Ammon's horn (tissue), 1 donor: ENCODE measurements at regions not wholly inside any gene's neighbourhood (a gene's known extent, or its start where the extent isn't known, plus 50 kb on each side); places are given as distances from the start of the nearest gene placed in this dataset.

Experiments
- DNase-seq: peaks from one replicate; pipeline ENCODE4 v3.0.0-alpha.2; 2016; ENCODE audit warnings: low spot score

- DNase-seq, result no peak
These were observed 120.7 kb downstream of the TBXT start for GRCh38 chr6:166046982-166047381.

- no peak for DNase-seq
These were observed 121.4 kb downstream of the TBXT start for GRCh38 chr6:166046226-166046625.

- no peak for DNase-seq
These were observed 121.8 kb downstream of the TBXT start for GRCh38 chr6:166045860-166046200.

- no peak for DNase-seq
These were observed 122.3 kb downstream of the TBXT start for GRCh38 chr6:166045173-166045859.

DNA sequence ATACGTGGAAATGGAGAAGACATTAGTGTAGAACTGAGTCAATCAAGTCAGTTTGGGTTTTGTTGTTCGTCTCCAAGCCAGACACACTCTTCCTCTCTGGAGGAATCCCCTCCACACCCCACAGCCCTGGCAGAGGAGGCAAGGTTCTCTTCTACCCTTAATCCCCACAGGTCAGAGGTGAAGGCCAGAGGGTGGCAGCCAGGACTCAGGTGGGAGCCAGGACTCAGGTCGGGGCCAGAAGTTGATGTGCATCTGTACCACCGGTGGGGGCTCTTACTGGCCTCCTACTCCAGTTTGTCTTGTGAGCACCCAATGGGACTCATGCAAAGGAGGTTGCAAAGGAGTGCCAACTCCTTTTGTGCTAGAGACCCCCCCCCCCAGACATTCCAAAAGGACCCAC is 126.4 kb downstream of the TBXT start:
- DNase-seq, result no peak

GRCh38 chr6:166040292-166040691 is 127.4 kb downstream of the TBXT start:
- no peak for DNase-seq

GRCh38 chr6:166036316-166037095 is 131.1 kb downstream of the TBXT start:
- DNase-seq, result no peak

- no peak for DNase-seq
These were observed 135.1 kb downstream of the TBXT start for GRCh38 chr6:166032366-166033200.

DNA sequence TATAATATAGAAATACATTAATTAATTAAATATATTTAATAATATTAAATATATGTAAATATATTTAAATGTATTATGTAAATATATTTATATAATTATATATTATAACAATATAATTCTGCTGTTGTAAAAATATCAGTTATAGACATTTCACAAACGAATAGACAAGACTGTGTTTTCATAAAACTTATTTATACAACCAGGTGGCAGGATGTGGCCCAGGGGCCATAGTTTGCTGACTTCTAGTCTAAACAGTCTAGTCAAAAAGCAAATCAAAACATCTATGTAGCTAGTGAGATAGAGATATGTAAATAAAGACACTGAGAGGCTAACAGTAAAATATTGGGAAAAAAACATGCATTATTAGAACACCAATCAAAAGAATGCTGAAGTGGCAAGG is 136.4 kb downstream of the TBXT start:
- DNase-seq, result no peak

DNA sequence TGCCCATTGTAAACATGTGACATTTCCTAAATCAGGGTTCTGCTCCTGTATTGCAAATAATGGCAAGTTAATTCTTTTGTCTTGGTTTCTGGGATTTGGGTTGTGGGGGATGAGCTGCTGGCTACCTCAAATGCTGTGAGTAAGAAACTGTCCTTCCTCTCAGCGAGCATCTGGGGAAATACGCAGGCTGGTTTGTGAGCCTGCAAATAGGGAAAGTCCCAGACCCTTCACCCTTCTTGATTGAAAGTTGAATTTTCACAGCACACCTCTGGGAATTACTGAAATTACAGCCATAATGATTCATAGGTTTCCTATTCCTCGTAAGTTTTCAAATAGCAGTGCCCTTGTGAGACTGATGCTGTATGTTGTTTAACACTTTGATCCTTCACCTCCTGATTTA is 138.1 kb downstream of the TBXT start:
- DNase-seq, result no peak

DNA sequence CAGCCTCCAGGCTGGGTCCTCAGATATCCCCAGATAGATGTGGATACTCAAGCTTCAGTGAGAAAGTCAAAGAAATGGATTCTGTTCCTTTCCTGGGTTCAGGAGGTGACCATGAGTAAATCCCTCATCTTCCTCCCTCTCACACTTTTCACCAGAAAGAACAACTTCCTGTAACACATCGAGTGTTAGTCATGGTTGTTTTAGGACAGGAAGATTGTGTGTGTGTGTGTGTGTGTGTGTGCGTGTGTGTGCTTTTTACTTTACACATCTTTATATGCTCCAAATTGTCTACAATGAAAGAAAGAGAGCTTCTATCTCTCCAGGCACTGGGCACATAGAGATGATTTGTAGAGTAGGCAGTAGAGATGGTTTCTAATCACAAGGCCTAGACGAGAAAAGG is 139.9 kb downstream of the TBXT start:
- DNase-seq, result no peak

DNA sequence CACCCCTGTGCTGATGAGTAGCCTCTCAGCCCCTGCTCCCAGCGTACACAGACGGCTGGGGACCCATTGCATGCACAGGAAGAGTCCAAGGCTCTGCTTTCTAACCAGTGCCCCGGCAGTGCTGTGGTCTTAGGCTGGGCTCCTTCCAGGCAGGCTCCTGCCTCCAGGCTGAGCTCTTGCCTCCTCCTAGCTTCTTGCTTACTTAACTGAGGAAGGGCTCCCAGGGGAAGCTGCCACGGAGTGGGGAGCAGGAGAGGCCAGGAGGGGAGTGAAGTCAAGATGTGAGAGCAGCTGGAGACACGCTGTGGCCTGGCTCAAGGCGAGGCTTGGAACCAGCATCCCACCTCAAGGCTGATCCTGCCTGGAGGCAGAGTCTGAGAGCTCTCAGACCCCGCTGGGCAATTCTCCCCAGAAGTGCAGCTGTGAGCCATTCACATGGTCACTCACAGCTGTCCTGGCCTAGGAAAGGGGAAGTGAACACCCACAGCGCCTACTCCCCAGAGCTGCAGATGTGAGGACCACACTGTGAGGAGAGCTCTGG is 141.0 kb downstream of the TBXT start:
- no peak for DNase-seq

DNA sequence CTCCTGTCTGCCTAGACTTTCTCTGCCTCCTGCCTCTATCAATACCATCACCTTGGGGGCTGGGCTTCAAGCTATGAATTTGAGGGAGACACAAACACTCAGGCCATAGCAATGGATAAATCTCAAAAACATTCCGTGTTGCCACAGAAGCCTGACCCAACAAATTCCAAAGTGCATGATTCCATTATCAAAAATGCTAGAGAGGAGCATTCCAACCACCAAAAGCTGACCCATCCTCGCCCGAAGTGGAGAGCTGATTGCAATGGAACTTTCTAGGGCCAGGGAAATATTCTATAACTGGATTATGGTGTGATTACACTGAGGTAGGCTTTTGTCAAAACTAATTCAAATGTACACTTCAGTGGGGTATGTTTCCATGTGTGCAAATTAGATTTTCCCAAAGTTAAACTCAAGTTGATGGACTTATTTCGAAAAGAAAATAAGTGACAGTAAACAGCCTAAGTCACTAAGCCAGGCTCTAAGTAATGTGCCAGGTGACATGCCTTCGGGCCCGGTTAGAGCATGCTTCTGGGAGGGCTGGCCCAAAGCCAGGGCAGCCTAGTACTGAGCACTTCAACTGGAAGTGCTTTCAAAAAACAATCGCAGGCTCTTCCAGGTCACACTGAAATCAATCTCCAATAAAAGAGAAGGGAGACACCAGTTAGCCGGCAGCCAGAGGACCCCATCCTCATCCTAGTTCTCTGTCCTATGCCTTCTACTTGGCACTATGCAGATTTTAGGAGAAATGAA is 142.3 kb downstream of the TBXT start:
- DNase-seq, result no peak

GRCh38 chr6:166024252-166024651 is 143.4 kb downstream of the TBXT start:
- DNase-seq, result no peak

DNA sequence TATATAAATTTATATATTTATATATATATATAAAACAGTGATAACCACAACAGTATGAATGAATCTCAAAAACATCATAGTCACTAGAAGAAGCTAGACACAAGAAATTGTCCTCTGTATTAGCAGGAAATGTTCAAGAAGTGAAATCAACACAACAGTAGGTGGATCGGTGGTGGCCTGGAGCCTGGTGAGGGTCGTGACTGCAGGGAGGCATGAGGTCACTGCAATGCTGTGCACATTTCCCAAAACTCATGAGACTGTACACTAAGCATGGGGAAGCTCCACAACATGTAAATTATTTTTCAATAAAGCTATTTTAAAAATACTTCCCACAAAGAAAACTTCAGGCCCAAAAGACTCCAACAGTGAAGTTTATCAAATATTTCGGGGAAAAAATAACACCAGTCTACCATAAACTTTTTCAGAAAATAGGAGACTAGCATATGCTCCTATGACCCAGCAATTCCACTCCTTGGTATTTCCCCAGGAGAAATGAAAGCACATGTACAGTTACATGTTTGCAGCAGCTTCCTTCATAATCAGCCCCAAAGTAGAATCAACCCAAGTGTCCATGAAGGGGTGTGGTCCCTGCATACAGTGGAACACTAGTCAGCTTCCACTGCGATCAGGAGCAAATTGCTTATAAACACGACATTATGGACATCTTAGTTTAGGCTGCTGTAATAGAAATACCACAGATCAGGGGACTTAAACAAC is 144.2 kb downstream of the TBXT start:
- DNase-seq, result no peak

DNA sequence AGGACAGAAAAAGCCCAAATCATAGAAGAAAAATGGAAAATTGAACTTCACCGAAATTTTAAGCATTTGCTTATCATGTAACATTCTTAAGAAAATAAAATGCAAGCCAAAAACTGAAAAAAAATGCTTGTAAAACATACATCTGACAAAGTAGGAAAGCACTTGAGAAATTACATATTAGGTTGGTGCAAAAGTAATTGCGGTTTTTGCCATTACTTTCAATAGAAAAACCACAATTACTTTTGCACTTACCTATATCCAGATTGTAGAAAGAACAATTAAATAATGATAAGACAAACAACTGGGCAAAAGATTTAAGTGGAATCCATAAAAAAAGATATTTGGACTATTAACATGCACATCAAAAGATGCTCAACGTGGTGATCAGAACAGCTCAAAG is 146.2 kb downstream of the TBXT start:
- no peak for DNase-seq

DNA sequence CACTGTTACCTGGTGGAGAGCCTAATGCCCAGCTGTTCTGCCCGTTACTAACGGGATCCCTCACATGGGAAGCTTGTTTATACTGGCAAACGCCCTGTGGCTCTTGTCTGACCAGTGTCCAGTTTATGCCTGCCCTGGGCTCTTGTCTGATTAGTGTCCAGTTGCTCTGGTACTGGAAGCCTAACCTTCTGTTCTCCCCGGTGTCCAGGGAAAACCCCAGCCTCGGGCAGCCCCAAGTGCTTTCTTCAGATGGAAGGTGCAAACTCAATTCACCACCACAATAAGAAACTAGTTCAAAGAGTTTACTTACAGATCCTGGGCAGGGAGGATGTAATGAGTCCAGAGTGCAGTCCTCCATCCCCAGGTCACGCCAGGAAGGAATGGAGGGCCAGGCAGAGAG is 148.4 kb downstream of the TBXT start:
- DNase-seq, result no peak

DNA sequence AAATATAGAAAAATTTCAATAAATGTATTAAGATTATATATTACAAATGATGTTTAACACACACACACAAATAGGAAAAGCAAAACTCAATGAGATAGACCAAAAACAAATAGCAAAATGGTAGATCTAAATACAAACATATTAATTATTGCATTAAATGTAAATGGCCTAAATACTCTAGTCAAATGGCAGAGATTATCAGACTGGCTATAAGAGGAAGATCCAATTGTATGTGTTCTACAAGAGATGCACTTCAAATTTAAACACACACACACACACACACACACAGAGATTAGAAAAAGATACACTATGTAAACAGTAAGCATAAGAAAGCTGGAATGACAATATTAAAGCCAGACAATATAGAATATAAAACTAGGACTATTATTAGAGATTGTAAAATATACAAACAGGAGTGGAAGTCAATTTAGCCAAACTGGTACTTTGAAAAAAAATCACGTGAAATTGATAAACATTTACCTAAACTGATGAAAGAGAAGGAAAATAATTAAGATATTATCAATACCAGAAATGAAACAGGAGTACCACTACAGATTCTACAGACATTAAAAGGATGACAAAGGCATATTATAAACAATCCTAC is 150.5 kb downstream of the TBXT start:
- no peak for DNase-seq

DNA sequence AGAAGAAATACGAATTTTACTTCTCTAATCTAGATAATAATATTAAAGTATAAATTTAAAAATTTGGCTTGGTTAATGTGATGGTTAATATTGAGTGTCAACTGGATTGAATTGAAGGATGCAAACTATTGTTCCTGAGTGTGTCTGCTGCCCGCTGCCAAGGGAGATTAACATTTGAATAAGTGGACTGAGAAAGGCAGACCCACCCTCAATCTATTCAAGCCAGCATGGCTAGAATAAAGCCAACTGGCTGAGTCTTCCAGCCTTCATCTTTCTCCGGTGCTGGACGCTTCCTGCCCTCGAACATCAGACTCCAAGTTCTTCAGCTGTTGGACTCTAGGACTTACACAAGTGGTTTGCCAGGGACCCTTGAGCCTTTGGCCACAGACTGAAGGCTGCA is 152.7 kb downstream of the TBXT start:
- no peak for DNase-seq

DNA sequence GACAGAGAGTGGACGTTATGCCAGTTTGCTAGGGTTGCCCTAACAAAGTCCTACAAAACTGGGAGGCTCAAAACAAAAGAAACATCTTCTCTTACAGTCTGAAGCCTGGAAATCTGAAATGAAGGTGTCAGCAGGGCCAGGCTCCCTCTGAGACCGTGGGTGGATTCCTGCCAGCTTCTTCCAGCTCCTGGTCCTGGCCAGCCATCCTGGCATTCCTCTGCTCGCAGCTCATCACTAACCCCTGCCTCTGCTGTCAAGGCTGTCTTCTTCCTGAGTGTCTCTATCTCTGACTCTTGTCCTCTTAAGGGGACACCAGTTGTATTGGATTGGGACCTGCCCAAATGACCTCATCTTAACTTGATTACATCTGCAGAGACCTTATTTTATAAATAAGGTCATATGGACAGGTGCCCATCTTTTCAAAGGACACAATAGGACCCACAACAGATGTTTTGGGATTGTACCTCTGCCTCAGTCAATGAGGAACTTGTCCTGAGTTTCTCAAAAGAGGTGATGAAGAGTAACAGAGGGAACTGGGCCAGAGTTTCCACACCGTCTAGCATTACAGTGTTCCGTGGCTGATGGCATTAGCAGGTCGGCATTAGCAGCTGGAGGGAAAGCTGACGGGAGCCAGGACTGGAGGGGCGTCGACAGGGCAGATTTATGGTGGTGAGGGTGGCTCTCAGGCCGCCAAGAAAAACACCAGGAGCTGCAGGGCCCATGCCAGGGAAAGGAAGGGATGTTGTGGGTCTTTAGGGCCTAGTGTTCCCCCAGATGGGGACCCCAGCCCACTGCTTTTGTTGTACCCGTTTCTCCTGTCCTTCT is 157.3 kb downstream of the TBXT start:
- DNase-seq, result no peak
